GM19240 (cell line): ENCODE measurements at regions not wholly inside any gene's neighbourhood (a gene's known extent, or its start where the extent isn't known, plus 50 kb on each side); places are given as distances from the start of the nearest gene placed in this dataset.
"Not testable (repeated sequence)": the region's sequence is repeated elsewhere in the genome, so short reads cannot be mapped to it uniquely, and the experiment has no call there.

Experiments
- DNase-seq: peaks from one replicate; pipeline ENCODE4 v3.0.0; 2011; ENCODE audit warnings: low spot score; ENCODE audit not compliant: insufficient read length

DNA sequence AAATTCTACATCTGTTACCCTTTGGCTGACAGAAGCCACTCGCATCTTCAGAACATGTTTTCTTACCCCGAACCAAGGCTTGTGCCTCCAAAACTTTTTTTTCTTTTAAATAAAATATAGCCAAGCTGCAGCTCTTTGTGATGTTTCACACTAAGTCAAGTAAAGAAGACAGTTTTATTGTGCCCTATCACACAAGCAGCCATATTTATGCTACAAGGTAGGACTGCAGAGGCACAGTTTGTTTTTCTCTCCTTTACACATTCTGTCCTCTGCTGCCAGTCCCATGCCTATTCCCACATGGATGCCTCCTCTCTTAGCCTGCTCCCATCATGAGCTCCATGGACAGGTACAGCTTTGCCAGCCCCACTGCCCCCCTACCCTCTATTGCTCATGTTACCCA is 219.6 kb upstream of the THUMPD2 start:
- no peak for DNase-seq

DNA sequence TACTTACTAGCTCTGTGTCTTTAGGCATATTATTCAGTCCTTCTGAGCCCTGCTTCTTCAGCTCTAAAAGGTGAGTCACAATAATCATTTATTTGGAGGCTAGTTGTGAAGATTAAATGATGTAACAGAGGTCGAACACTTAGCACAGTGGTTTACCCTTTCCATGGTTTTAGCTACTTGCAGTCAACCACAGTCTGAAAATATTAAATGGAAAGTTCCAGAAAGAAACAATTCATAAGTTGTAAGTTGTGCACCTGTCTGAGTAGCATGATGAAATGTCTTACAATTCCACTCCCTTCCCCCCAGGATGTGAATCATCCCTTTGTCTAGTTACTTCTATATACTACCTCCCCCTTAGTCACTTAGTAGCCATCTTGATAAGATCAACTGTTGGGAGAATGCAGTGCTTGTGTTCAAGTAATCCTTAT is 217.6 kb upstream of the THUMPD2 start:
- no peak for DNase-seq

DNA sequence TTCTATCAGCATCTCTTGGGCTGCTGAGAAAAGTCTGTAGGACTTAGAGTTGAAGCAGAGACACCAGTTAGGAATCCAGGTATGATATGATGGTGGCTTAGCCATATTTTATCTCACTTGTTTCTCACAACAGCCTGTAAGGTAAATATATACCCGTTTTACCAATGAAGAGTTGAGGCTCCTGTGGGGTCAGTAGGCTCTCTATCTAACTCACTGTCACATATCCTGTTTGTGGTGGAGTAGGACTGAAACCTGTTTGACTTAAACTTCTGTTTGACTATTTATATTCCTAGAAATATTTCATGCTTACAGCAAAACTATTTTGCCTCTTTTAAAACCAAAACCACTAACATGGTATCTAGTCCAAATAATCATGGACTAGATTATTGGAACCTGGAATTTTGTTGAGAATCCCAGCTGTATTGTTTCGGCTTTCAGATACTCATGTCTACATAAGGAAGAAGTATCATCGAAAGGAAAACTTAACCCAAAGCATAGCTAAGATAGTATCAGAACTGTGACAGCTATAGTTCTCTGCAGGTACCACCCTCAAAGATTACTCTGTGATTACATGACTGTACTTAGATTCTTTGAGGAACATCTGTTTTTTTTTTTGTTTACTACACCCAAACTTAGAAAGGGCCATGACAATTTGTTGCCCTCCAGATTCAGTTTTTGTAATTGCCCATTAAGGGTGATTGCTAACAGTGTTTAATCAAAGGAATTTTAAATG is 216.1 kb upstream of the THUMPD2 start:
- no peak for DNase-seq

DNA sequence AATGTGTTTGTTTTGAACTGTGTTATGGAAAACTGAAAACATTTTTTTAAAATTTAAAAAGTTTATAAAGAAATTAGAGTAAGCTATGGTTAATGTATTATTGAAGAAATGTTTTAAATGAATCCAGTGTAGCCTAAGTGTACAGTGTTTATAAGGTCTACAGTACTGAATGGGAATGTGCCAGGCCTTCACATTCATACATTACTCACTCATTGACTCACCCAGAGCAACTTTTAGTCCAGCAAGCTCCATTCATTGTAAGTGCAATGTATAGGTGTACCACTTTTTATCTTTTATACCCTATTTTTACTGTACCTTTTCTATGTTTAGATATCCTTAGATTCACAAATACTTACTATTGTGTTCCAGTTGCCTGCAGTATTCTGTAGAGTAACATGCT is 215.1 kb upstream of the THUMPD2 start:
- no peak for DNase-seq

DNA sequence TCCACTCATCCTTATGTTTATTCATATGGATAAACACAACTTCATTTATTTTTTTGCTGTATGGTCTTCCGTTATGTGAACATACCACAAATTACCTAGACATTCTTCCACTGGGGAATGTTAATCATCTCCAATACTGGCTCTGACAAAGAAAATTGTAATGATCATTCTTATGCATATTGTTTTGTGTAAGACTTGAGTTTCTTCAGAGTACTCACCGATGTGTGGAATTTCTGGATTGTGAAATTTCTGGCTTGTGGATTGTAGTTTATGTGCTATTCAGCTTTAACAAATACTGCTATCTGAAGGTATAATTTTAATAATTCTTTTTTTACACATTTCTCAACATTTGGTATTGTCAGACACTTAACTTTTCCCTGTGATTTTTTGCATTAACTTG is 212.2 kb upstream of the THUMPD2 start:
- DNase-seq = no peak

DNA sequence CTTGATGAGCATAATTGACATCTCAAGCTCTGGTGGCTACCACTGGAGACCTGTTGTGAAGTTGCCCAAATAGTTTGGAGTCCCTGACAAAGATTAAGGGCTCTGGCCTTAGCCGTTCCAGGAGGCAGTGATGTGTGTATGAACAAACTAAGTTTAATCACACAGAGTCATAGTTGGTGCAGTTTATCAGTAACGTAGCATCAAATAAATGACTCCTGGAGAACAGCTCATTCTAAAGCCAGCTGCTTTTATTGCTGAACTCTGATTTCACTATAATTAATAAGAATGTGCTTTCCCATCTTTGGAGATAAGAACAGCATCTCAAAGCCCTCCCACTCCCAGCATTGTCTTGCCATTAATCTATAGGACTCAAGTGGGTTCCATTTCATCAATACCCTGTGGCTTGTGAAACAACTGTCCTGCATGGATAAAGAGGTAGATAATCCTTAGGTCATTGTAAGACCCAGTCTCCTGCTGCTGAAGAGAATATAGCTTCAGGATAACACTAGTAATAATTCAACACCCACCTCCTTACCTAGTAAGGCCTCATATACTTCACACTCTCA is 211.4 kb upstream of the THUMPD2 start:
- DNase-seq = no peak

DNA sequence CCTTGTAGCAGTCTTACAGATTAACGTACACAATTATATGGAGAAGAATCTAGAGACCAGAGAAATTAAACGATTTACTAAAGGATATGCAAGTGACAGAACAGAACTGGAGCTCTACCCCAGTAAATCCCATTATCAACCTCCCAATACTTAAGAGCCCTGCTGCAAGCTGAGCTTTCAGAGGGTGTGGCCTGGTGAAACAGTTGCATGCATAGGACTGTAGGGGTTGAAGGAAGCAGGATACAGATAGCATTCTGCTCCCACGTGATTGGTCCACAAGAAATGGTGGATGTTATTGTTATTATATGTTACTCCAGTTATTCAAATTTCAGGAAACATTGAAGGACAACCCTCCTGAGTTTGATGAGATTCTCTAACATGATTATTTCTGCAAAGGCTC is 210.8 kb upstream of the THUMPD2 start:
- no peak for DNase-seq

DNA sequence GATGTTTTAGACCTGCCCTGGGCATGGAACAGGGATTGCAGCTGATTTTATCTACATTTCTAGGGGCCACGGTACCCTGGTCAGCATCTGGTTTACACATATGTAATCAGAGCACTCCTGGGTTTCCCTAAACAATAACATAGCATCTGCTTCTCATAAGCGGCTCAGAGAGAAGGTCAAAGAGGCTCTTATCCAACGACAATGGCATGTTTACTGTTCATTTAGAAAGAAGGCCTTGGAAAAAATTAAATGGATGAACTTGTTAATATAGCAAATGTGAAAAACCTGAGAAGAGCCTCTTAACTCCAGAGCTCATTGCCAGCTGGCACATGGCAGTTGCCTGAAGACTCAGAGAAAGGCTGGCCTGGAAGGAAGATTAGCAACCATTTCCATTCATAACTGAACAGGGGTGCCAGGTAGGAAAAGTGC is 202.8 kb upstream of the THUMPD2 start:
- DNase-seq = no peak

DNA sequence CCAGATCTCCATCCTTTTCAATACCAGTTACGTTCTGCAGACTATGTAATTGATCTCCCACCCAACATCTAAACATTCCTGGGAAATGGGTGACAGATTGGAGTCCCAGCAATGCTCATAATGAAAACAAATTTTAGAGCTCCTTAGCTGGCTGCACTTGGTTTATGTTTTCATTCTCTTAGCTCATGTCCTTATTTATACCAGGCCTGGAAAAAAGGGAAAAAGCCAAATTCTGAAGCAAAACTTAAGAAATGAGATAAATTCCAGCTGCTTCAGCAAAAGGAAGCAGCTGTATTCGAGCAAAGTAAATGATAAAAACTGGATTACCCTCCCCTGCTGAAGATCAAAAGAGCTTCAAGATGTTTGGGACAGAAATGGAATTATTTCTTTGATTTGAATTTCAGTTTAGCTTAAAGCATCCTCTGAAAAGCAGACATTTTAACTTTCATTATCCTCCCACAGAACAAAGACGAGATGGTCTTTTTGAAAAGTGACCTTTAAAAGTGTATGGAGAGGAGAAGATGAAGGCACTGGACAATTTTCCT is 196.5 kb upstream of the THUMPD2 start:
- DNase-seq = no peak

DNA sequence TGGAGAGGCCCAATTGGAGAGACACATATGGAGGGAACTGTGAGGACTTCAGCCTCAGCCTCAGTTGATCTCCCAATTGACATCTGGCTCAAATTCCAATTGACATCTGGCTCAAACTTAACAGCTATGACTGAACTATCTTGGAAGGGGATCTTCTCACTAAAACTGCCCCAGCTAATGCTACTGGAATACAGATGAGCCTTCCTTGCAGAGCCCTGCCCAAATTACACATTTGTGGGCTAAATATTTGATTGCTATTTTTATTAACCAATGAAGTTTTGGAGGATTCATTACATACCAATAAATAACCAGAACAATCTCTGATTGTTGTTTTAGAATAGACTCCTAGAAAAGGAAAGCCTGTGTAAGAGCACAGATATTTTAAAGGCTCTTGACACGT is 189.0 kb upstream of the THUMPD2 start:
- DNase-seq = no peak

DNA sequence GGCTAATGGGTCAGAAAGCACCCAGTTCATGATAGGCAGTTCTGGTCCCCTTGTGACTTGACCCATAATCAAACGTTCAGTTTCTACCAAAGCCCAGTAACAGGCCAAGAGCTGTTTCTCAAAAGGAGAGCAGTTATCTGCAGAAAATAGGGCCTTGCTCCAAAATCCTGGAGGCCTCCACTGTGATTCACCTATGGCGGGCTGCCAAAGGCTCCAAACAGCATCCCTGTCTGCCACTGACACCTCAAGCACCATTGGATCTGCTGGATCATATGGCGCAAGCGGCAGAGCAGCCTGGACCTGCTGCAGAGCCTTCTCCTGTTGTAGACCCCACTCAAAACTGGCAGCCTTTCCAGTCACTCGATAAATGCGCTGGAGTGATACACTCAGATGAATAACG is 181.6 kb upstream of the THUMPD2 start:
- not testable (repeated sequence) for DNase-seq

DNA sequence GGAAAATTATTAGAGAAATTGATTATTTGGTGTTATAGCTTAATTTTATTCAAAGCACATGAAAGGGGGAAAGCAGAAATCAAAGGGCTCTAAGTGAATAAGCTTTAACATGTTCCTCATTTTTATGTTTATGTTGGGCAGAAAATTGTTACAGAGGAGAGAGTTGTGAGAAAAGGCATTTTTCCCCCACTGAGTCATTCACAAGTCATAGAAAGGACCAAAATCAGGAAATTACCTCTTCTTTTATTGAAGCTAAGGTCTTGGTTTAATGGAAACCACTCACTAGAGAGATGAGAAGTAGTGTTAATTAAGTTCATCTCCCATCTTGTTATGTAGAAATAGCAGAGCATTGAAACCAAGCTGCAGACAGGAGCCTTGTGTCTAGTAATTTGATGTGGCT is 175.3 kb upstream of the THUMPD2 start:
- DNase-seq = no peak

DNA sequence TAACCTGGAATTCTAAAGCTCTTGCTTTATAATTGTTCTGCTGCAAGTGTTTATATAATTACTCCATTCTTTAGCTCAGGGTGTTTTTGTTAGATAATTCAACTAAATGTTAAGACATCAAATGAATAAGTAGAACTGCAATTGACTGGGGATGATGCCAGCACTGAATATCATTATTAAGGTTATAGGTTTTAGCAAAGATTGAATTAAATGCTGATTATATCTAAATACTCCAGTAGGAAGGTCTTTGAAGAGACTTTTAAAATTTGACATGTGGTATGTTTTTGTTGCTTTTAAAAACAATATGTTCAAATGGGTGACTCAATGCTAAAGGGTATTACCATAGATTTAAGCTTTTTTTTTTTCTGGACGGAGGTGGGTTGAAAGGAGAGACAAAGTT is 170.1 kb upstream of the THUMPD2 start:
- no peak for DNase-seq

DNA sequence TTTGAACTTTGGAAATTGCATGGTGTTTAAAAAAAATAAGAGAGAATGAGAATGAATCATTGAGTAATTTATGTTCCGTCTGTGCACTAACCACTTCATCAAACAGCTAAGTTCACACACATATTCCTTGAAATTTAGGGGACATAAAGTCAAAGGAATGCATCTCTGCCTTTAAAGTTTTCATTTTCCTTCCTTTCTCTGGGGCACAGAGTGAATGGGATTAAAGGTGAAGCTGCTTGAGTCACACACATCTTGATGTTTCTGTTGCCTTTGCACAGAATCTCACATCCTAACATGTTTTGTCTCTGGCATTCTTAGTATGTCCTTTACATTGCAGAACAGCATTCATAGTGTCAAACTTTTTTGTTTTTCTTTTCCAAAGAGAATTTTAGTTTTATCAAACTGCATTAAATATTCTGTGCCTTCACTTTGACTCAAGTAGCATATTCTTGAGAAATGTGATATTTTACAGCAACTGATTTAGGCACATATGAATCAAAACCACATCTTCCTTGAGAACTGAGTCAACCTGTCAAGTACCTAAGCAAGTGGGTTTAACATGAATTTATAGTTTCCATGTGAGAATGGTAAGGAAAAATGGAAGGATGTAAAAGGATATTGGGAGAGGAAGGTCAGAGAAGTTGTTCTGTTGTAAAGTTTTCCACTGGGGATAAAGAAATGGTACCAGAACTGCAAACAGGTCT is 169.1 kb upstream of the THUMPD2 start:
- DNase-seq = no peak

DNA sequence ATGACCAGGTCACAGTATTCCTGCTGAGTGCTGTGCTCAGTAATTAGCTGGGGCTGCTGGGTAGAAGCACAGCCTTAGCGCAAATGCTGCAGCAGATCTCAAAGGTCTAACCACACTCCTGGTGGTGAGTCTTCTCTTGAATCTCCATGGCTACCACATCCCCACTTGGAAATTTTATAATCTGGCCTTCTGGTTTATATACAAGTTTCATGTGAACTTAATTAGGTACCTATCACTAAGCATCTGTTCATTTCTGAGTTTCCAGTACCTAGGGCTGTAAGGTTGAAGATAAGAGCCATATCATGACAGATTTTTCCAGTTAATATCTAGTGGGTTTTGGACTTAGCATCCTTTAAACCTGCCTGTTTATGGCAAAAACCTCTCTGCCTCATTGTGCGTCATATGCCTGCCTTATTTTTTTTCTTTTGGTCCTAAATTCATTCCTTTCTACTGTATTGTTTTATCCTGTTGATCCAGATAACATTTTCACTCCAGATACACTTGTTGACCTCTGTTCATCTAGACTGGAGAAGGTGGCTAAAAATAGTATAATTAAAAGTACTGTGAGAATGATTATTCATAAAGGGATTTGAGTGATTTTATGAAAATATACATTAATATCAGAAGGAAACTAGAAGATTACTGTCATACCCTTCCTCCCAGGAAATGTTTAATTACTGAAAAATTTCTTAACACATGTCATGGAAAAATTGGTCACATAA is 168.4 kb upstream of the THUMPD2 start:
- no peak for DNase-seq

DNA sequence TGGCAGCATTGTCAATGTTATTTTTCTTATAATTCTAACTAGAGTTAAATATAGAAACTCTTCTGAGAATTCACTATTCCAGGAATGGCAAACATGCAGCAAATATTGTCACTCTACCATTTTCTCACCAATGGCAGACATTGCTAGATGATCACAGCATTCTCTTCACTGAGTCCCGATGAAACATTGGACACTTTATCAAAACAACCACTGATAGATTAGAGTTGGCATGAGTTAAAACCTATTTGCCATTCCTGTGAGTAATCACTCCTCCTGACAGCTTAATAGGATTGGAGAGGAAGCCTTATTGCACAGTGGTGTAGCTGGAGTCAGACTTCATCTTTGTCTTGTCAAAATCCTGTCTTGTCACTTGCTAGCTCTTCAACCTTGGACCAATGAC is 163.9 kb upstream of the THUMPD2 start:
- DNase-seq = no peak

DNA sequence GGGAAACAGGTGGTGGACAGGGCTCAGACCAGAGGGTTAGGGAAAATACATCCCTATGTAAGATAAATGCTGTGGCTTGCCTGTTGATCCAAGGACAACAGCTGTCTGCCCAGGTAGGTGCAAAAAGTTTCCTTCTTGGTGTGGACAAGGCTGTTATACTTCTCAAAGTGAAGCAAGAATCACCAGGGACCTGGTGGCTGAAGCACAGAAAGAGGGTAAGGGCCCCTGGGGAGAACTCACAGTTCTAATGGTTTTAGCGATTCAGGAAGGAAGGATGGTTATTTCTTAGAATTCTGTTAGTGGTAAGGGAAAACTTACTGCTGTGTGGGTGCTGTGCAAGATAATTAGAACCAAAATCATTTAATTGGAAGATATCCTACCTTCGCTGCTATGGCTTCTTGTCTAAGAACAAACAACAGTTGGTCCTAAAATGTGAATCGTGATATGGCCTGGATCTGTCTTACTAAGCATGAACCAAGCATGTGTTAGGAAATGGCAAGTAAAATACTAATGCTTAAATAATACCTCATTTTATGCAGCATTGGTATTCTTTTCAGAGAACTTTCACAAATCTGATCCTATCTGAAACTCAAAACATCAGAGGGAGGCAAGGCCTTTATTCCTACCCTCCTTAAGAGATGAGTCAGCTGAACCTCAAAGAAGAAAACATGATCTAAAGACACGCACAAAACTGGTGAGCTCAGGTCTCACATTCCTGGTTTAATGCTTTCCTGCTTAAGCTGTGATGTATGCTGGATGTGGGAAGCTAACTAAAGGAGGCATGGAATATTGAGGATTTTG is 159.2 kb upstream of the THUMPD2 start:
- no peak for DNase-seq

DNA sequence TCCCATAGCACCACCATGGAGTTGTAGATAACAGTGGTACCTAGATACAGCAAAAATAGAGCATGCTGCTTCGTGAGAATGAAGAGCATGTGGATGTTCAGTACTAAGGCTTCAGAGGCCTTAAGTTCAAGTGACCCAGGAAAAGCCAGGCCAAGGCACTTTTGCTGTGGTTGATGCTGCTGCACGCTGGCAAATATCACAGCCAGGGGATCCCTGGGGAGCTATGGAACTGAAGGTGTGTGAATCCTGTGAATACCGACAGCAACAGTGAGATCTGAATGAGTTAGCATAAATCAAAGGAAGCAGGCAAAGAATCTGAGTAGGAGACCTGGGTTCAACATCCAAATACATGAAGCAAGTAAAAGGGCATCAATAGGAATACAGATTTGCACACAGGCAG is 158.6 kb upstream of the THUMPD2 start:
- DNase-seq = no peak

DNA sequence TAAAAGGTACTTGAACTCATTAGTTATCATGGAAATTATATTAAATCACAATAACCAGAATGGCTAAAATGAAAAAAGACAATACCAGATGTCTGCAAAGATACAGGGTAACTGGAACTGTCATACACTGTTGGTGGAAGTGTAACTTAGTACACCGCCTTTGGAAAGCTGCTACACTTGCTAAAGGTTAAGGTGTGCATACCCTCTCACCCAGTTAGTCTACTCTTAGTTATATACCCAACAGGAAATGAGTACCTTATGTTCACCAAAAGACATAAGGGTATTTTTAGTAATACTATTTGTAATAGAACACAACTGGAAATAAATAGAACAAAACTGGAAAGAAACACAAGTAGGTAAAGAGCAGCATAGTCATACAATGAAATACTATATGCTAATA is 155.8 kb upstream of the THUMPD2 start:
- DNase-seq = no peak

DNA sequence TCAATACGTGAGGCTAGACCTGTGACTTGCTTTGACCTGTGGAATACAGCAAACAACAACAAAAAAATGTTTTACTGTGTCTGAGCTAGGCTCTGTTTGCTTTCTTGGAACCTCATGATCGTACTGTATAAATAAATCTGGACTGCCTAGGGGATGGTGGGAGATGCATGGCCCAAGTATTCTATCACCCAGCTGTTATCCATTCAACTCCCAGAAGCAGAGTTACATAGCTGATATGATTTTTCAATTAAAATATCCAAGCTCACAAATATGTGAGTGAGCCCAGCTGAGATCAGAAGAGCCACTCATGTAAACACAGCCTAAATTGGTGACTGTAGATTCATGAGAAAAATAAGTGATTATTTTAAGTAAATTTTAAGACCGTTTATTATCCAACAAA is 154.1 kb upstream of the THUMPD2 start:
- DNase-seq = no peak

DNA sequence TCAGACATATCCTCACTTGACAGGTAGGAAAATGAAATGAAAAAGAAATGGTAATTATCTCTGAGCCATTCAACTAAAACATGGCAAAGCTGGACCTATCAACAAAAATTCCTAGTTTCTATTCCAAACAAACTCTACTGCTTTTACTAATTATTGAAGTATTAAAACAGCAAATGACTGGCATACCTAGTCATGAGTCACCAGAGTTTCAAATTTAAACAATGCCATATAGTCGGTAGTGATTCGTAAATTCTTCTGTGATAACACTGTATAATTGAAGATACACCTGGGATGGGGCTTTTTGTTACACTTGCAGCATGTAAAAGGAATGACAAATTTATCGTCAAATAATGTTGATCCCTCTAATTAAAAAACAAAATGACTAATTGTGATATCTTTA is 153.1 kb upstream of the THUMPD2 start:
- no peak for DNase-seq
